ENCODE measurements at regions not wholly inside any gene's neighbourhood (a gene's known extent, or its start where the extent isn't known, plus 50 kb on each side); places are given as distances from the start of the nearest gene placed in this dataset.

GRCh38 chr3:5437783-5438323, 250.3 kb downstream of the EDEM1 start:
- no peaks in the 10 kb centered on the region for H3K27me3 ChIP-seq
- H3K36me3 ChIP-seq = no peaks in the 10 kb centered on the region
- intact Hi-C loops (cut with DNase I) = no loop called here
- H3K9me3 ChIP-seq = no peaks in the 10 kb centered on the region
- WGBS, 3 donors = 12 to 21% (median 15%) methylated on average over 3 of the region's 3 CpGs
- no peak for DNase-seq
- no peak for TF ChIP-seq POLR2A (IDR thresholded peaks at IDR 0.05)
- no peak for TF ChIP-seq EP300 (IDR thresholded peaks at IDR 0.05)
- TF ChIP-seq CTCF (IDR thresholded peaks at IDR 0.05) = no peak
- H3K4me3 ChIP-seq = no peak overlapping the region
- no peak overlapping the region for H3K27ac ChIP-seq
- H3K4me1 ChIP-seq (ENCODE audit: insufficient read depth) = no peaks in the 10 kb centered on the region

- intact Hi-C loops (cut with DNase I) = no loop called here
- H3K4me1 ChIP-seq (ENCODE audit: insufficient read depth) = no peaks in the 10 kb centered on the region
- 88 to 93% (median 91%) methylated on average over 1 of the region's 1 CpG for WGBS, 3 donors
- H3K9me3 ChIP-seq = no peaks in the 10 kb centered on the region
- H3K36me3 ChIP-seq = no peaks in the 10 kb centered on the region
- H3K4me3 ChIP-seq = no peak overlapping the region
- DNase-seq = no peak
- H3K27me3 ChIP-seq = no peaks in the 10 kb centered on the region
- H3K27ac ChIP-seq = no peak overlapping the region
- no peak for TF ChIP-seq CTCF (IDR thresholded peaks at IDR 0.05)
- no peak for TF ChIP-seq POLR2A (IDR thresholded peaks at IDR 0.05)
- TF ChIP-seq EP300 (IDR thresholded peaks at IDR 0.05) = no peak
These were observed 253.9 kb downstream of the EDEM1 start for GRCh38 chr3:5441401-5441800.

- Histone ChIP-seq H3K27me3 (no peaks in the 10 kb centered on the region), H3K36me3 (no peaks in the 10 kb centered on the region), H3K9me3 (no peaks in the 10 kb centered on the region), H3K4me3 (no peak overlapping the region), H3K4me1 (ENCODE audit: insufficient read depth) (no peaks in the 10 kb centered on the region), H3K27ac (no peak overlapping the region)
- intact Hi-C loops (cut with DNase I) = no loop called here
- 56 to 73% (median 64%) methylated on average over 4 of the region's 4 CpGs for WGBS, 3 donors
- DNase-seq = no peak
- TF ChIP-seq EP300 (IDR thresholded peaks at IDR 0.05) = no peak
- TF ChIP-seq CTCF (IDR thresholded peaks at IDR 0.05) = no peak
- no peak for TF ChIP-seq POLR2A (IDR thresholded peaks at IDR 0.05)
These were observed 254.7 kb downstream of the EDEM1 start for GRCh38 chr3:5442106-5442785.

GRCh38 chr3:5442786-5443138, 255.3 kb downstream of the EDEM1 start:
- DNase-seq = no peak
- TF ChIP-seq POLR2A (IDR thresholded peaks at IDR 0.05) (no peak), CTCF (IDR thresholded peaks at IDR 0.05) (no peak), EP300 (IDR thresholded peaks at IDR 0.05) (no peak)
- Histone ChIP-seq H3K4me1 (ENCODE audit: insufficient read depth) (no peaks in the 10 kb centered on the region), H3K36me3 (no peaks in the 10 kb centered on the region), H3K4me3 (no peak overlapping the region), H3K9me3 (no peaks in the 10 kb centered on the region), H3K27ac (no peak overlapping the region), H3K27me3 (no peaks in the 10 kb centered on the region)
- intact Hi-C loops (cut with DNase I) = no loop called here
